Suprapubic skin (tissue), 4 donors: ENCODE measurements at regions not wholly inside any gene's neighbourhood (a gene's known extent, or its start where the extent isn't known, plus 50 kb on each side); places are given as distances from the start of the nearest gene placed in this dataset.

Experiments used
- DNase-seq, 2 donors: peaks; one replicate each; pipeline ENCODE4 v3.0.0-alpha.2; 2019; ENCODE audit warnings: low spot score in 2 of 2
- H3K27ac ChIP-seq: fragments of 200-600 bp; sonication (generic); one replicate; pipeline ENCODE4 v1.5.1; 2019
- H3K27me3 ChIP-seq: fragments of 200-600 bp; sonication (generic); one replicate; pipeline ENCODE4 v1.5.1; 2019
- H3K36me3 ChIP-seq: fragments of 200-600 bp; sonication (generic); one replicate; pipeline ENCODE4 v1.5.1; 2019
- H3K4me1 ChIP-seq: fragments of 200-600 bp; sonication (generic); one replicate; pipeline ENCODE4 v1.5.1; 2019
- H3K4me3 ChIP-seq: fragments of 200-600 bp; sonication (generic); one replicate; pipeline ENCODE4 v1.5.1; 2019; ENCODE audit warnings: mild to moderate bottlenecking
- H3K9me3 ChIP-seq: fragments of 200-600 bp; sonication (generic); one replicate; pipeline ENCODE4 v1.5.1; 2019
- EP300 ChIP-seq: sonication (generic); formaldehyde crosslinking; IDR thresholded peaks from one replicate; pipeline ENCODE4 v1.6.1; 2017; ENCODE audit warnings: antibody characterized with exemption
- POLR2A ChIP-seq, 2 donors: fragments of 450-650 bp; IDR thresholded peaks; one replicate each; pipeline ENCODE4 v1.6.1; 2017; ENCODE audit warnings: antibody characterized with exemption in 2 of 2, mild to moderate bottlenecking in 2 of 2, moderate library complexity in 2 of 2
- POLR2AphosphoS5 ChIP-seq, 3 donors: sonication (generic); formaldehyde crosslinking; IDR thresholded peaks; one replicate each; pipeline ENCODE4 v1.6.1; 2017; ENCODE audit warnings: antibody characterized with exemption in 3 of 3
- WGBS: methylation state at CpG from one replicate; pipeline ENCODE4 v1.1.5; 2018; 5-methylcytosine and 5-hydroxymethylcytosine counted together
- TF ChIP-seq, protein P1 (sequence below), 2 donors: fragments of 200-600 bp in 1 of 2; fragments of 450-650 bp in 1 of 2; sonication (generic) in 1 of 2; IDR thresholded peaks; one replicate each; pipeline ENCODE4 v1.5.1; 2016 to 2019; ENCODE audit warnings: antibody characterized with exemption in 2 of 2, mild to moderate bottlenecking in 1 of 2, moderate library complexity in 1 of 2

DNA sequence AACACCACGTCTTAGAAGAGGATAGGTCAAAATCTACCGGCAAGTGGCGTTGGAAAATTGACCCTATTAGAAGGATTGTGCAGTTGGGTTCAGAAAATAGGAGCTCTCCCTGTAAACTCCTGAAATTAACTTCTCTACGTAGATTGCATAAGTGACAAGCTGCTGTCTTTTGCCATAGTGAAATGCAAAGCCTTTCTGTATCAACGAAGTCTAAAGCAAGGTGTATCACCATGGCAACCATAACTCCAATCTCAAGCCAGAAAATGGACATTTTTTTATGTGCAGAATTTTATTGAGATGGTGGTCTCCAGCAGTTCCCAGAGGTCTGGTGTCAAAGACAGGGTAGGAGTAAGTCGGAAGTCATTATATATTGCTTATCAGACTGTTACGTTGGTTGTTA lies 367.7 kb upstream of the NOVA1 start:
- Histone ChIP-seq H3K36me3 (no peaks in the 10 kb centered on the region), H3K4me3 (no peak overlapping the region), H3K9me3 (no peaks in the 10 kb centered on the region), H3K4me1 (no peaks in the 10 kb centered on the region), H3K27me3 (no peaks in the 10 kb centered on the region), H3K27ac (no peak overlapping the region)
- TF ChIP-seq POLR2A (IDR thresholded peaks at IDR 0.05) (no peak), POLR2AphosphoS5 (IDR thresholded peaks at IDR 0.05) (no peak), EP300 (no peak)
- TF ChIP-seq, protein P1, sequence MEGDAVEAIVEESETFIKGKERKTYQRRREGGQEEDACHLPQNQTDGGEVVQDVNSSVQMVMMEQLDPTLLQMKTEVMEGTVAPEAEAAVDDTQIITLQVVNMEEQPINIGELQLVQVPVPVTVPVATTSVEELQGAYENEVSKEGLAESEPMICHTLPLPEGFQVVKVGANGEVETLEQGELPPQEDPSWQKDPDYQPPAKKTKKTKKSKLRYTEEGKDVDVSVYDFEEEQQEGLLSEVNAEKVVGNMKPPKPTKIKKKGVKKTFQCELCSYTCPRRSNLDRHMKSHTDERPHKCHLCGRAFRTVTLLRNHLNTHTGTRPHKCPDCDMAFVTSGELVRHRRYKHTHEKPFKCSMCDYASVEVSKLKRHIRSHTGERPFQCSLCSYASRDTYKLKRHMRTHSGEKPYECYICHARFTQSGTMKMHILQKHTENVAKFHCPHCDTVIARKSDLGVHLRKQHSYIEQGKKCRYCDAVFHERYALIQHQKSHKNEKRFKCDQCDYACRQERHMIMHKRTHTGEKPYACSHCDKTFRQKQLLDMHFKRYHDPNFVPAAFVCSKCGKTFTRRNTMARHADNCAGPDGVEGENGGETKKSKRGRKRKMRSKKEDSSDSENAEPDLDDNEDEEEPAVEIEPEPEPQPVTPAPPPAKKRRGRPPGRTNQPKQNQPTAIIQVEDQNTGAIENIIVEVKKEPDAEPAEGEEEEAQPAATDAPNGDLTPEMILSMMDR (IDR thresholded peaks at IDR 0.05): no peak
- no peak for DNase-seq
- WGBS: 82% methylated on average over 7 of the region's 7 CpGs

DNA sequence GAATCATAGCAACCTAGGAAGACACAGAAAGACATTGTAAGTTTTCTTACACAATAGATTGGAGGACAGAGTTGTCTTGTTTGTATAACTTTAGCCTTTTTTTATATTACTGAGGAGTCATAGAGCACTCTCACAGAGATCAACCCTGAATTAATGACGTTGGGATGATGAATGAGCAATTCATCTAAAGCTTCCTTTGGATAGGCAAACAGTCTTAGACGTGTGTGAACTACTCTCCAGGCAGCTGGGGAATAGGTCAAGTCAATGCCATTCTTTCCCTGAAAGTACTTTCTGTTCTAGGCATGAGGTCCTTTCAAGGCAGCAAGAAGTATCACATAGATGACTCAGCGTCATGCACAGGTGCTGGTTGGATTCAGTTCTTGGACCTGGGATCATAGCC lies 369.1 kb upstream of the NOVA1 start:
- Histone ChIP-seq H3K36me3 (no peaks in the 10 kb centered on the region), H3K27me3 (no peaks in the 10 kb centered on the region), H3K4me3 (no peak overlapping the region), H3K4me1 (no peaks in the 10 kb centered on the region), H3K27ac (peak overlapping the region; percentile 60), H3K9me3 (no peaks in the 10 kb centered on the region)
- 29% methylated on average over 3 of the region's 3 CpGs for WGBS
- TF ChIP-seq POLR2AphosphoS5 (IDR thresholded peaks at IDR 0.05) (peak in 2 of 3 donors; percentile 37 to 39), POLR2A (IDR thresholded peaks at IDR 0.05) (no peak), EP300 (no peak)
- DNase-seq: no peak

DNA sequence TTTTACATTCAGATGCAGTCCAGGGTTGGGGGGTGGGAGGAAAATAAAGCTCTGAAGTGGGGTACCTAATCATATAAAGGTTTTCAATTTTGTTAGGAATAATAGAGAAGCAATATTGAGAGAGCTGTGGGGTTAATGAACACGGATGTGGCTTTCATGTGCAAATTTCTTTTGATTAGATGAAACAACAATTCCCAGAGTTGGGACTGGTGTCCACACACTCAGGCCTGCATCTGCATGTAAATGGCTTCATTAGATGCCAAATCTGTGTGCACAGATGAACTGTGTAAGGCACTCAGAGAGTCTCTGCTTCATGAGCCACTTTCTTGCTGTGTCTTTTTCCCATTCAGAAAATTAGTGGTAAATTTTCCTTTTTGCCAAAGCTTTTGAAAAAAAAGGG lies 377.1 kb upstream of the NOVA1 start:
- no peak for TF ChIP-seq EP300
- TF ChIP-seq POLR2AphosphoS5 (IDR thresholded peaks at IDR 0.05): no peak
- TF ChIP-seq, protein P1 (IDR thresholded peaks at IDR 0.05): no peak
- TF ChIP-seq POLR2A (IDR thresholded peaks at IDR 0.05): no peak
- 82% methylated on average over 1 of the region's 1 CpG for WGBS
- DNase-seq: no peak
- H3K9me3 ChIP-seq: no peaks in the 10 kb centered on the region
- H3K4me3 ChIP-seq: no peak overlapping the region
- H3K4me1 ChIP-seq: no peaks in the 10 kb centered on the region
- no peaks in the 10 kb centered on the region for H3K36me3 ChIP-seq
- H3K27me3 ChIP-seq: no peaks in the 10 kb centered on the region
- H3K27ac ChIP-seq: no peak overlapping the region

DNA sequence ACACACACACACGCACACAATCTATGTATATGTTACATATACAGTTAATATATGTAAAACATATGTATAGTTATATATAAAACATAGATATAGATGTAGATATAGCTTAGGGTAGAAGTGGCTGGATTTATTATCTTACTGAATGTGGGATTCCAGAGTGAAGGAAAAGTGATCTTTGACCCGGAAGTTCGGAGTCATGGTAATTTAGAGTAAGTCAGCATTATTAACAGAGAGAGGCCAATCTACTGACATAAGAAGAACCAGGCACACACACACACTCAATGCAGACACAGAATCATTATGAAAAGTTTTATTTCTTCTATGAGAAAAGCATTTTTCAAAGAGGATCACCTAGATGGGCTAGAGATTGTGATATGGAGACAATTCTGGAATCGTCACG lies 384.2 kb upstream of the NOVA1 start:
- WGBS: 83% methylated on average over 5 of the region's 5 CpGs
- Histone ChIP-seq H3K4me3 (no peak overlapping the region), H3K36me3 (no peaks in the 10 kb centered on the region), H3K27ac (no peak overlapping the region), H3K9me3 (no peaks in the 10 kb centered on the region), H3K4me1 (no peaks in the 10 kb centered on the region), H3K27me3 (no peaks in the 10 kb centered on the region)
- TF ChIP-seq POLR2A (IDR thresholded peaks at IDR 0.05) (no peak), EP300 (no peak), POLR2AphosphoS5 (IDR thresholded peaks at IDR 0.05) (no peak)
- TF ChIP-seq, protein P1 (IDR thresholded peaks at IDR 0.05): no peak
- no peak for DNase-seq

DNA sequence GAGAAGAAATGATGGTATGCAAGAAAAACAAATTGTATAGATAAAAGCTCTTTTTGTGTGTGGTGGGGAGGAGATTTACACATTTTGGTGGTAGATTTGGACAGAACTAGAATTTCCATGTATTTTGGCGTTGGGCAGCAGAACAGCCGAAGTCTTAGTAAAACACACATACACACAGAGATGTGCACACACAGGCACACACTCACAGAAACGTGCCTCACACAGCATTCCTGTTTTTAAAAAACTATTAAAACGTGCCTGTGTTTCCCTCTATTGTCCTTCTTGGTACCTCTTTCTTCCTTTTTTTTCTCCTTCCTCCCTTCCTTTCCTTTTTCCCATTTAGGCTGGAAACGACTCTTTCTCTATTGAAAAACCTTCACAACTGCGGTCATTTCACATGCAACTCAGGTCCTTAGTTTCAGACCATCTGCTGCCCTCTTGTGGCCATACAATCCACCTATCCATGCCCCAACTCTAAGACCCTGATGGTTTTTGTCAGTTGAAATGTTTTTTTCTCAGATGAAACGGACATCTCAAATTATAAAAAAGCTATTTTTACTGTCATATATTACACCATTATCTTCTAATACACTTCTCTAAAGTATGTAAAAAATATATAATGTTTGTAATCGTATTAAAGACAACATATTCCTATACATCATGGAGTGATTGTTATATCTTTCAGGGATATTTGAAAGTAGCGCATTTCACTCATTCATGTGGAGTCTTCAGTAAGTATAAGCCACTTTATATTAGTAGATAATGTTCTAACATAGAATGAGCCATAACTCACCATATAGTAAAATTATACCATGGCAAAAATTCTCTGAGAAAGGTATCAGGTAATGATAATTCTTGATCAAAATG lies 386.7 kb upstream of the NOVA1 start:
- 48% methylated on average over 9 of the region's 9 CpGs for WGBS
- Histone ChIP-seq H3K9me3 (no peaks in the 10 kb centered on the region), H3K4me3 (no peak overlapping the region), H3K36me3 (no peaks in the 10 kb centered on the region), H3K4me1 (no peaks in the 10 kb centered on the region), H3K27ac (no peak overlapping the region), H3K27me3 (no peaks in the 10 kb centered on the region)
- DNase-seq: peak in 1 of 2 donors; percentile 62
- TF ChIP-seq, protein P1 (IDR thresholded peaks at IDR 0.05): peak; percentile 50 to 59
- no peak for TF ChIP-seq EP300
